SK-N-SH (cell line): ENCODE measurements at regions not wholly inside any gene's neighbourhood (a gene's known extent, or its start where the extent isn't known, plus 50 kb on each side); places are given as distances from the start of the nearest gene placed in this dataset.

ENCODE experiments used
- GABPA ChIP-seq: IDR thresholded peaks from 2 replicates; pipeline ENCODE4 v1.4.0; 2012; ENCODE audit warnings: low read depth, mild to moderate bottlenecking
- RFX5 ChIP-seq: IDR thresholded peaks from 2 replicates; pipeline ENCODE4 v1.6.1; 2012; ENCODE audit warnings: mild to moderate bottlenecking, improper control_type of control experiment, low read length
- TF ChIP-seq, protein P1 (sequence below): fragments of 200-600 bp; sonication (generic); IDR thresholded peaks from 2 replicates; pipeline ENCODE4 v1.6.1; 2017; ENCODE audit warnings: antibody characterized with exemption, mild to moderate bottlenecking, moderate library complexity

DNA sequence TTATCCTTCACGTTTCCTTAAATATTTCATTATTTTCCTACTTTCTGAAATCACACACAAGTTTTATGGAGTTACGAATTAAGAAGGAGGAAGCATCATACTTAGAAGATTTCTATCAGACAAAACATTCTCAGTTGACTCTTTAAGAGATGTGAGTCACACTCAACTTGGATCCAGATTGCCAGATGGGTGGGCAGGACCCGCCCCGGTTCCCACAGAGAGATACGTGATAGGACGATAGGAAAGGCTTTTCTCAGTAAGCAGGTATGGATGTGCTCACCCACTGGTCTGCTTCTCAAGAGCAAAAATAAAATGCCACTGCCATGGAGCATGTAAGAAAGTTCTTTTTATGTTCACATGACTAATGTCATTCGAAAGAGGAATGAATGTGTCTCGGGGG is 392.6 kb downstream of the MRPL39 start:
- no peak for TF ChIP-seq RFX5
- TF ChIP-seq, protein P1, sequence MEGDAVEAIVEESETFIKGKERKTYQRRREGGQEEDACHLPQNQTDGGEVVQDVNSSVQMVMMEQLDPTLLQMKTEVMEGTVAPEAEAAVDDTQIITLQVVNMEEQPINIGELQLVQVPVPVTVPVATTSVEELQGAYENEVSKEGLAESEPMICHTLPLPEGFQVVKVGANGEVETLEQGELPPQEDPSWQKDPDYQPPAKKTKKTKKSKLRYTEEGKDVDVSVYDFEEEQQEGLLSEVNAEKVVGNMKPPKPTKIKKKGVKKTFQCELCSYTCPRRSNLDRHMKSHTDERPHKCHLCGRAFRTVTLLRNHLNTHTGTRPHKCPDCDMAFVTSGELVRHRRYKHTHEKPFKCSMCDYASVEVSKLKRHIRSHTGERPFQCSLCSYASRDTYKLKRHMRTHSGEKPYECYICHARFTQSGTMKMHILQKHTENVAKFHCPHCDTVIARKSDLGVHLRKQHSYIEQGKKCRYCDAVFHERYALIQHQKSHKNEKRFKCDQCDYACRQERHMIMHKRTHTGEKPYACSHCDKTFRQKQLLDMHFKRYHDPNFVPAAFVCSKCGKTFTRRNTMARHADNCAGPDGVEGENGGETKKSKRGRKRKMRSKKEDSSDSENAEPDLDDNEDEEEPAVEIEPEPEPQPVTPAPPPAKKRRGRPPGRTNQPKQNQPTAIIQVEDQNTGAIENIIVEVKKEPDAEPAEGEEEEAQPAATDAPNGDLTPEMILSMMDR: no peak
- no peak for TF ChIP-seq GABPA
